ENCODE measurements at regions not wholly inside any gene's neighbourhood (a gene's known extent, or its start where the extent isn't known, plus 50 kb on each side); places are given as distances from the start of the nearest gene placed in this dataset.
"Not testable (repeated sequence)": the region's sequence is repeated elsewhere in the genome, so short reads cannot be mapped to it uniquely, and the experiment has no call there.

DNA sequence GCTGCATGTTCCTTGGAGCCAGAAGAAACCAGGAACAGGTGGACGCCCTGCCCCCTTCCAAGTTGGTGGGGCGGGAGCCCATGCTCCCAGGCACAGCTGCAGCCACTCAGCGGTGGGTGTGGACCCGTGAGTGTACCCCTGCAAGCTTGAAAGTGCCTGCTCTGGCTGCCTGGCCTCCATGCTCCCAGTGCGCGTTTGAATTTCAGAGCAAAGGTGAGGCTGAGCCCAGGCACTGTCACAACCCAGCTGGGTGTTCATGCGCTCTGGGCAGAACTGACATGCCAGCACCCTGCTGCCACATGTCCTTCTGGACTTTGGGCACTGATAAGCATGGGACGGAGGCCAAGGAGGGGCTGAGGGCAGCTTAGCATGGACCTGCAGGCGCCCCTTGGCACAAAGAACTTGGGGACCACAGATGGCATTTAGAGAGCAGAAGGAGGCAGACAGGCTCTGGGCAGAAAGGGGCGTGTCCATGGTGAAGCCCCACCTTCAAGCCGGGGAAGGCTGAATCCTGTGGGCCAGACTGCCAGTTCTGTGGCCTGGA is 402.0 kb upstream of the NRG3 start:
- Histone ChIP-seq H3K27ac (no peak overlapping the region), H3K36me3 (no peaks in the 10 kb centered on the region), H3K9me3 (peaks cover 0 to 3% (median 0%) of the 10 kb centered on the region in 4 donors), H3K4me1 (no peaks in the 10 kb centered on the region), H3K4me3 (no peak overlapping the region), H3K27me3 (no peaks in the 10 kb centered on the region)
- DNase-seq, result no peak
- no peak for TF ChIP-seq POLR2A (IDR thresholded peaks at IDR 0.05)
- TF ChIP-seq, protein P1, sequence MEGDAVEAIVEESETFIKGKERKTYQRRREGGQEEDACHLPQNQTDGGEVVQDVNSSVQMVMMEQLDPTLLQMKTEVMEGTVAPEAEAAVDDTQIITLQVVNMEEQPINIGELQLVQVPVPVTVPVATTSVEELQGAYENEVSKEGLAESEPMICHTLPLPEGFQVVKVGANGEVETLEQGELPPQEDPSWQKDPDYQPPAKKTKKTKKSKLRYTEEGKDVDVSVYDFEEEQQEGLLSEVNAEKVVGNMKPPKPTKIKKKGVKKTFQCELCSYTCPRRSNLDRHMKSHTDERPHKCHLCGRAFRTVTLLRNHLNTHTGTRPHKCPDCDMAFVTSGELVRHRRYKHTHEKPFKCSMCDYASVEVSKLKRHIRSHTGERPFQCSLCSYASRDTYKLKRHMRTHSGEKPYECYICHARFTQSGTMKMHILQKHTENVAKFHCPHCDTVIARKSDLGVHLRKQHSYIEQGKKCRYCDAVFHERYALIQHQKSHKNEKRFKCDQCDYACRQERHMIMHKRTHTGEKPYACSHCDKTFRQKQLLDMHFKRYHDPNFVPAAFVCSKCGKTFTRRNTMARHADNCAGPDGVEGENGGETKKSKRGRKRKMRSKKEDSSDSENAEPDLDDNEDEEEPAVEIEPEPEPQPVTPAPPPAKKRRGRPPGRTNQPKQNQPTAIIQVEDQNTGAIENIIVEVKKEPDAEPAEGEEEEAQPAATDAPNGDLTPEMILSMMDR (IDR thresholded peaks at IDR 0.05), result no peak

DNA sequence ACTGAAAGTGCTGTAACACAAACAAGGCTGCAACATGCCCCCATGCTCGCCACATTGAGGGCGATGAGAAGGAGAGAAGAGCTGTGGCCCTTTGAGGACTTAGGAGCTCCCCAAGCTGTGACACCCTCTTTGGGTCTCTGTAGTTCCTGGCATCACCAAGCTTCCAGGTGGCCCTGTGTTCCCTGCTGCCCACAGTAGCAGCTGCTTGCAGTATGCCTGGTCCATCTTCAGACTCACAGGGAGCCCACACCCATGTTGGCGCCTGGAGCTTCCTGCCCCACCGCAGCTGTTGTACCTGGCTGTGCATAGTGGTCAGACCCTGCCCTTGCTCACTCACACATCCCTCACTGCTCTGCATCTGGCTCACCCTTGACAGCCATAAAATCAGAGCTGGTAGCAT is 401.2 kb upstream of the NRG3 start:
- H3K36me3 ChIP-seq, result no peaks in the 10 kb centered on the region
- H3K27ac ChIP-seq, result no peak overlapping the region
- no peaks in the 10 kb centered on the region for H3K4me1 ChIP-seq
- TF ChIP-seq POLR2A (IDR thresholded peaks at IDR 0.05), result no peak
- TF ChIP-seq, protein P1 (IDR thresholded peaks at IDR 0.05), result no peak
- H3K27me3 ChIP-seq, result no peaks in the 10 kb centered on the region
- no peak overlapping the region for H3K4me3 ChIP-seq
- peaks cover 0 to 3% (median 0%) of the 10 kb centered on the region in 4 donors for H3K9me3 ChIP-seq
- DNase-seq, result no peak

DNA sequence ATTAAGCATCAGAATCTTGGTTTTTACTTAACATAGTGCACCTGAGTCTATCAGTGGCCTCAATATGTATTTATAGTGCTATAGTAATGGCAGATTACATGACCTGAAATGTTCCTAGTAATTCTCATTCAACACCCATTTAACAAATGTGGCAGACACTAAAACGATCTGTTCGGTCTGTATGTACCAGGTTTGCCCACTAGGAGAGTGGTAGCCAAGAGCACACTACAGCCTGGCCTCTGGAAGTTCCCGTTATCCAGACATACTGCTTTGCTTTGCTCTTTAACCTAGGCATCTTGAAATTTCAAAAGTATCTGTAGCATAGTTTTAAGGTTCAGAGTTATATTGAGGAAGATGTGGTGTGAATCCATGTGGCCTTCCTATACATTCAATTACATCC is 395.7 kb upstream of the NRG3 start:
- no peaks in the 10 kb centered on the region for H3K9me3 ChIP-seq
- no peak for TF ChIP-seq POLR2A (IDR thresholded peaks at IDR 0.05)
- H3K27me3 ChIP-seq, result no peaks in the 10 kb centered on the region
- H3K4me3 ChIP-seq, result no peak overlapping the region
- H3K36me3 ChIP-seq, result no peaks in the 10 kb centered on the region
- H3K4me1 ChIP-seq, result no peaks in the 10 kb centered on the region
- no peak overlapping the region for H3K27ac ChIP-seq
- DNase-seq, result no peak

DNA sequence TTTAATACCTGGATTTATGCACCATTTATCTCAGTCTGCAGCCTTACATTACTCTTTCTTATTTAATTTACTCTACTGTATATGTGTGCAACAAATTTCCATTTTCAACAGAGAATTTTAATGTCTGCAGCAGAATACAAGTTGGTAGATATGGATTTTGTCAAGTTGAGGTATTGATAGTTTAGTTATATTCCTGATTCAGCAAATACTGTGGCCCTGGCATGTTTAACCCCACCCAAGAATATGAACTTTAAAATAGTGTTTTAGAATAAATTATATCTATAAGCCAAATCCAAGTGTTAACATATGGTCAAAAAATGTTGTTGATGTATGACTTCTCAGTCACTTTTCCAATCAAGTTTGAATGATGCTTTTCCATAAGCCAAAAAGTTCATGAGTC is 378.4 kb upstream of the NRG3 start:
- DNase-seq, result no peak
- H3K4me1 ChIP-seq, result no peaks in the 10 kb centered on the region
- no peaks in the 10 kb centered on the region for H3K9me3 ChIP-seq
- TF ChIP-seq, protein P1 (IDR thresholded peaks at IDR 0.05), result no peak
- TF ChIP-seq POLR2A (IDR thresholded peaks at IDR 0.05), result no peak
- H3K36me3 ChIP-seq, result no peaks in the 10 kb centered on the region
- H3K4me3 ChIP-seq, result no peak overlapping the region
- H3K27ac ChIP-seq, result no peak overlapping the region
- H3K27me3 ChIP-seq, result no peaks in the 10 kb centered on the region

DNA sequence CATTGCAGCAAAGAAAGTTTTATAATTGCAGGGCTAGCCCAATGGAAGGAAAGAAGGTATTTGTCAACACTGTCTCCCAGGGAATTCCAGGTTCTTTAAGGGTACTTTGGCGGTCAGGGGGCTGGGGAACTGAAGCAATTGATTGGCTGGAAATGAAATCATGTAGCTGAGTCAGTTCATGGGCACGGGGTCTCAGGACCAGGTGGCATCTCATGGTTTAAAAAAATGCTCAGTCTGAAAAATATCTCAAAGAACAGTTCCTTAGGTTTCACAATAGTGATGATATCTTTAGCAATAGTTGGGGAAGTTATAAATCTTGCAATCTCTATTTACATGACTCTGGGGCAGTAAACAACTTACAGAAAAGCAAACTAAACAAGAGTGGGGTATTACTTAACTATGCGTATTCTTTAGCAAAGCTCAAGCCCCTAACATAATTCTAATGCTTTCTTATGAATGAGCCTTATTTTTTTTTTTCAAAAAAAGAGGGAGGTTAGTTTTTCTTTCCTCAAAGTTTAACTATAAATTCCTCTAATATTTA is 376.9 kb upstream of the NRG3 start:
- Histone ChIP-seq H3K27ac (no peak overlapping the region), H3K27me3 (no peaks in the 10 kb centered on the region), H3K36me3 (no peaks in the 10 kb centered on the region), H3K9me3 (peaks cover 0 to 5% (median 0%) of the 10 kb centered on the region in 4 donors), H3K4me1 (no peaks in the 10 kb centered on the region), H3K4me3 (no peak overlapping the region)
- DNase-seq, result no peak
- TF ChIP-seq POLR2A (IDR thresholded peaks at IDR 0.05), result no peak
- TF ChIP-seq, protein P1 (IDR thresholded peaks at IDR 0.05), result no peak

DNA sequence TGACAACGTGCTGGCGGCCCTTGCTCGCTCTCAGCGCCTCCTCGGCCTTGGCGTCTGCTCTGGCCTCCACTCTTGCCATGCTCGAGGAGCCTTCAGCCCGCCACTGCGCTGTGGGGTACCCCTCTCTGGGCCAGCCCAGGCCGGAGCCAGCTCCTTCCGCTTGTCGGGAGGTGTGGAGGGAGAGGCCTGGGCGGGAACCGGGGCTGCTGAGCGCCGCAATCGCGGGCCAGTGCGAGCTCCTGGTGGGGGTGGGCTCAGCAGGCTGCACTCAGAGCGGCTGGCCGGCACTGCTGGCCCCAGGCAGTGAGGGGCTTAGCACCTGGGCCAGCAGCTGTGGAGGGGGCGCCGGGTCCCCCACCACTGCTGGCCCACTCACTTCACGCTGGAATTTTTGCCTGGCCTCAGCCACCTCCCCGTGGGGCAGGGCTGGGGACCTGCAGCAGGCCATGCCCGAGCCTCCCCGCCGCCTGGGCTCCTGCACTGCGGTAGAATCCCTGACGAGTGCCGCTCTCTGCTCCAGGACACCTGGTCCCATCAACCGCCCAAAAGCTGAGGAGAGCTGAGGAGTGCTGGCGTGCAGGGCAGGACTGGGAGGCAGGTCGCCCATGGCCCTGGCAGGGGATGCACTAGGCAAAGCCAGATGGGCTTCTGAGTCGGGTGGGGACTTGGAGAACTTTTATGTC is 372.2 kb upstream of the NRG3 start:
- no peak overlapping the region for H3K27ac ChIP-seq
- H3K27me3 ChIP-seq, result no peaks in the 10 kb centered on the region
- H3K9me3 ChIP-seq, result peaks cover 0 to 5% (median 0%) of the 10 kb centered on the region in 4 donors
- no peaks in the 10 kb centered on the region for H3K36me3 ChIP-seq
- no peak for TF ChIP-seq POLR2A (IDR thresholded peaks at IDR 0.05)
- TF ChIP-seq, protein P1 (IDR thresholded peaks at IDR 0.05), result no peak
- H3K4me3 ChIP-seq, result no peak overlapping the region
- DNase-seq, result no peak
- no peaks in the 10 kb centered on the region for H3K4me1 ChIP-seq

DNA sequence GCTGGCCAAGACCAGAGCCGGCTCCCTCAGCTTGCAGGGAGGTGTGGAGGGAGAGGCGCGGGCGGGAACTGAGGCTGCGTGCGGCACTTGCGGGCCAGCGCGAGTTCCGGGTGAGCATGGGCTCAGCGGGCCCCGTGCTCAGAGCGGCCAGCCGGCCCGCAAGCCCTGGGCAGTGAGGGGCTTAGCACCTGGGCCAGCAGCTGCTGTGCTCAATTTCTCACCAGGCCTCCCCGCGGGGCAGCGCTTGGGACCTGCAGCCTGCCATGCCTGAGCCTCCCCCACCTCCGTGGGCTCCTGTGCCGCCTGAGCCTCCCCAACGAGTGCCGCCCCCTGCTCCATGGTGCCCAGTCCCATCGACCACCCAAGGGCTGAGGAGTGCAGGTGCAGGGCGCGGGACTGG is 369.2 kb upstream of the NRG3 start:
- H3K9me3 ChIP-seq, H3K27me3 ChIP-seq, H3K4me3 ChIP-seq, H3K27ac ChIP-seq, H3K36me3 ChIP-seq, DNase-seq, H3K4me1 ChIP-seq: not testable (repeated sequence)
